ENCODE measurements at regions not wholly inside any gene's neighbourhood (a gene's known extent, or its start where the extent isn't known, plus 50 kb on each side); places are given as distances from the start of the nearest gene placed in this dataset.

GRCh38 chr9:95386843-95387242 is 69.3 kb upstream of the FANCC start:
- ChIA-PET POLR2A (no interaction called here), RAD21 (ENCODE audit: unreplicated experiment) (no interaction called here), SMC1A (ENCODE audit: uncharacterized antibody, unreplicated experiment) (no interaction called here), CTCF (no interaction called here)
- Histone ChIP-seq H3K79me2 (ENCODE audit: control insufficient read depth, insufficient read depth, low read length) (no peaks in the 10 kb centered on the region), H3K4me3 (no peak overlapping the region), H2AFZ (ENCODE audit: control insufficient read depth, low read depth, low read length) (no peak overlapping the region), H3K9ac (ENCODE audit: control insufficient read depth, insufficient read depth, low read length) (no peak overlapping the region), H3K27me3 (replicated peaks in 1 of 2; ENCODE audit: control insufficient read depth in 2 of 2, insufficient read depth in 2 of 2, low read length in 1 of 2) (no peaks in the 10 kb centered on the region), H3K27ac (ENCODE audit: control insufficient read depth, insufficient read depth) (no peak overlapping the region), H3K4me1 (ENCODE audit: control insufficient read depth, insufficient read depth, low read length) (no peaks in the 10 kb centered on the region), H4K20me1 (ENCODE audit: control insufficient read depth, insufficient read depth) (no peaks in the 10 kb centered on the region), H3K9me3 (replicated peaks; ENCODE audit: control insufficient read depth, insufficient read depth, low read length) (no peaks in the 10 kb centered on the region), H3K4me2 (ENCODE audit: control insufficient read depth, insufficient read depth) (no peak overlapping the region), H3K36me3 (ENCODE audit: control insufficient read depth in 2 of 2, insufficient read depth in 2 of 2, low read length in 1 of 2) (no peaks in the 10 kb centered on the region)
- 77% methylated on average over 4 of the region's 4 CpGs for WGBS (ENCODE audit: insufficient coverage, insufficient replicate concordance, low lambda C conversion rate, missing lambda C conversion rate)
- FAIRE-seq (no peak), DNase-seq (ENCODE audit: low read depth, low spot score) (no peak), ATAC-seq (no peak)
- in situ Hi-C loops (cut with MboI): no loop called here
- intact Hi-C loops (cut with micrococcal nuclease; ENCODE audit: unreplicated experiment): loop anchor here (10.0 kb wide), 1 partner anchor 118 kb away; no protein-coding TSS in a partner anchor
- BruUV-seq (replicated peaks): no TSS peak
- TF ChIP-seq RB1 (IDR thresholded peaks at IDR 0.05; ENCODE audit: borderline replicate concordance) (no peak), POLR2AphosphoS5 (IDR thresholded peaks at IDR 0.05; ENCODE audit: low read length) (no peak), ETV6 (conservative IDR thresholded peaks at IDR 0.05 in 1 of 2, IDR thresholded peaks at IDR 0.05 in 1 of 2; ENCODE audit: borderline replicate concordance in 1 of 2, low read depth in 1 of 2) (no peak), MAX (IDR thresholded peaks at IDR 0.05; ENCODE audit: low read depth, low read length) (no peak), ZZZ3 (IDR thresholded peaks at IDR 0.05; ENCODE audit: control insufficient read depth, insufficient read length, low read depth) (no peak), CREB1 (IDR thresholded peaks at IDR 0.05; ENCODE audit: low read depth) (no peak), NBN (IDR thresholded peaks at IDR 0.05) (no peak), ZNF384 (IDR thresholded peaks at IDR 0.05; ENCODE audit: borderline replicate concordance, low read depth, low read length) (no peak), RCOR1 (conservative IDR thresholded peaks at IDR 0.05; ENCODE audit: low read depth, low read length) (no peak), NKRF (conservative IDR thresholded peaks at IDR 0.05) (no peak), NFYA (IDR thresholded peaks at IDR 0.05; ENCODE audit: borderline replicate concordance, low read depth, low read length) (no peak), TBL1XR1 (IDR thresholded peaks at IDR 0.05; ENCODE audit: low read depth, low read length) (no peak), SIN3A (IDR thresholded peaks at IDR 0.05; ENCODE audit: low read depth, low read length) (no peak)
- TF ChIP-seq, protein P1, sequence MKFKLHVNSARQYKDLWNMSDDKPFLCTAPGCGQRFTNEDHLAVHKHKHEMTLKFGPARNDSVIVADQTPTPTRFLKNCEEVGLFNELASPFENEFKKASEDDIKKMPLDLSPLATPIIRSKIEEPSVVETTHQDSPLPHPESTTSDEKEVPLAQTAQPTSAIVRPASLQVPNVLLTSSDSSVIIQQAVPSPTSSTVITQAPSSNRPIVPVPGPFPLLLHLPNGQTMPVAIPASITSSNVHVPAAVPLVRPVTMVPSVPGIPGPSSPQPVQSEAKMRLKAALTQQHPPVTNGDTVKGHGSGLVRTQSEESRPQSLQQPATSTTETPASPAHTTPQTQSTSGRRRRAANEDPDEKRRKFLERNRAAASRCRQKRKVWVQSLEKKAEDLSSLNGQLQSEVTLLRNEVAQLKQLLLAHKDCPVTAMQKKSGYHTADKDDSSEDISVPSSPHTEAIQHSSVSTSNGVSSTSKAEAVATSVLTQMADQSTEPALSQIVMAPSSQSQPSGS (IDR thresholded peaks at IDR 0.05; ENCODE audit: low read length): no peak
